A673 (cell line): ENCODE measurements at regions not wholly inside any gene's neighbourhood (a gene's known extent, or its start where the extent isn't known, plus 50 kb on each side); places are given as distances from the start of the nearest gene placed in this dataset.

Experiments
- BruUV-seq: library from RNA; stranded (reverse); fragments of 400-500 nt; replicated peaks from 2 replicates; lab custom pipeline; 2021; lab: Mats Ljungman, UMichigan
- CTCF ChIA-PET: fragments of 300-600 bp; sonication (Branson Sonifier 250); formaldehyde crosslinking; loops from one replicate; lab custom pipeline; 2022; ENCODE audit warnings: antibody characterized with exemption; lab: Charles Lee
- POLR2A ChIA-PET: fragments of 300-600 bp; sonication (Branson Sonifier 250); formaldehyde crosslinking; loops from one replicate; lab custom pipeline; 2022; ENCODE audit warnings: antibody characterized with exemption; ENCODE audit not compliant: low non-redundant PET; lab: Charles Lee
- DNase-seq: peaks from one replicate; pipeline ENCODE4 v3.0.0-alpha.2; 2015; ENCODE audit warnings: low spot score
- H3K27ac ChIP-seq: fragments of 200-600 bp; sonication (generic); 2 replicates; pipeline ENCODE4 v1.5.1; 2016; ENCODE audit warnings: mixed run types, low read depth, mild to moderate bottlenecking, mixed read lengths, antibody characterized with exemption, low read length; ENCODE audit not compliant: poor library complexity, severe bottlenecking
- H3K27me3 ChIP-seq: fragments of 200-600 bp; sonication (generic); replicated peaks from 2 replicates; pipeline ENCODE4 v1.6.1; 2017; ENCODE audit warnings: mixed run types, low read depth, mild to moderate bottlenecking, mixed read lengths, antibody characterized with exemption, low read length; ENCODE audit not compliant: insufficient read depth, poor library complexity
- H3K36me3 ChIP-seq: fragments of 200-600 bp; sonication (generic); 2 replicates; pipeline ENCODE4 v1.6.1; 2016; ENCODE audit warnings: mixed run types, mild to moderate bottlenecking, mixed read lengths, antibody characterized with exemption, low read length; ENCODE audit not compliant: insufficient read depth, poor library complexity, severe bottlenecking
- H3K4me1 ChIP-seq: fragments of 200-600 bp; sonication (generic); 2 replicates; pipeline ENCODE4 v1.6.1; 2017; ENCODE audit warnings: mixed run types, mild to moderate bottlenecking, mixed read lengths, antibody characterized with exemption, low read length; ENCODE audit not compliant: insufficient read depth, poor library complexity, severe bottlenecking
- H3K4me3 ChIP-seq: fragments of 200-600 bp; sonication (generic); 2 replicates; pipeline ENCODE4 v1.5.1; 2016; ENCODE audit warnings: low read depth, mixed run types, mild to moderate bottlenecking, mixed read lengths, low read length; ENCODE audit not compliant: poor library complexity, severe bottlenecking
- H3K9me3 ChIP-seq: fragments of 200-600 bp; sonication (generic); 2 replicates; pipeline ENCODE4 v1.6.1; 2016; ENCODE audit warnings: mixed run types, low read depth, mild to moderate bottlenecking, mixed read lengths, antibody characterized with exemption, low read length; ENCODE audit not compliant: poor library complexity, severe bottlenecking
- CTCF ChIP-seq: fragments of 300-800, 200-600 bp; sonication (generic); conservative IDR thresholded peaks from 2 replicates; pipeline ENCODE4 v1.5.1; 2017; ENCODE audit warnings: low read depth, mild to moderate bottlenecking, antibody characterized with exemption, low read length, moderate library complexity, mixed read lengths
- EZH2 ChIP-seq: fragments of 200-600 bp; sonication (generic); IDR thresholded peaks from 2 replicates; pipeline ENCODE4 v1.6.1; 2017; ENCODE audit warnings: borderline replicate concordance, low read depth, mild to moderate bottlenecking, mixed read lengths, antibody characterized with exemption, low read length; ENCODE audit not compliant: poor library complexity, severe bottlenecking
- intact Hi-C: fragments of 100-400 bp; cut with micrococcal nuclease; formaldehyde crosslinking; loops from one replicate; pipeline ENCODE4 v1.10.0; 2022; ENCODE audit not compliant: unreplicated experiment

- H3K9me3 ChIP-seq: no peaks in the 10 kb centered on the region
- POLR2A ChIA-PET: no interaction called here
- H3K27me3 ChIP-seq: no peaks in the 10 kb centered on the region
- H3K36me3 ChIP-seq: no peaks in the 10 kb centered on the region
- intact Hi-C loops: no loop called here
- no peak for TF ChIP-seq CTCF
- no peak for TF ChIP-seq EZH2
- CTCF ChIA-PET: no interaction called here
- H3K4me3 ChIP-seq: no peak overlapping the region
- no peak for DNase-seq
- BruUV-seq: no TSS peak
- no peak overlapping the region for H3K27ac ChIP-seq
- no peaks in the 10 kb centered on the region for H3K4me1 ChIP-seq
Measured at GRCh38 chr9:23342291-23342690, 483.7 kb downstream of the ELAVL2 start.

- TF ChIP-seq CTCF (no peak), EZH2 (no peak)
- Histone ChIP-seq H3K27me3 (no peaks in the 10 kb centered on the region), H3K27ac (no peak overlapping the region), H3K4me1 (no peaks in the 10 kb centered on the region), H3K9me3 (no peaks in the 10 kb centered on the region), H3K36me3 (no peaks in the 10 kb centered on the region), H3K4me3 (no peak overlapping the region)
- no peak for DNase-seq
- ChIA-PET CTCF (no interaction called here), POLR2A (no interaction called here)
- intact Hi-C loops: no loop called here
- BruUV-seq: no TSS peak
Measured at GRCh38 chr9:23343226-23343625, 482.8 kb downstream of the ELAVL2 start.

- DNase-seq: no peak
- H3K4me3 ChIP-seq: no peak overlapping the region
- no peaks in the 10 kb centered on the region for H3K36me3 ChIP-seq
- intact Hi-C loops: no loop called here
- H3K27me3 ChIP-seq: no peaks in the 10 kb centered on the region
- POLR2A ChIA-PET: no interaction called here
- no peaks in the 10 kb centered on the region for H3K4me1 ChIP-seq
- no peaks in the 10 kb centered on the region for H3K9me3 ChIP-seq
- BruUV-seq: no TSS peak
- CTCF ChIA-PET: no interaction called here
- no peak for TF ChIP-seq CTCF
- TF ChIP-seq EZH2: no peak
- no peak overlapping the region for H3K27ac ChIP-seq
Measured at GRCh38 chr9:23361096-23361495, 464.9 kb downstream of the ELAVL2 start.
